CD4-positive, alpha-beta T cell (primary cell): ENCODE measurements at regions not wholly inside any gene's neighbourhood (a gene's known extent, or its start where the extent isn't known, plus 50 kb on each side); places are given as distances from the start of the nearest gene placed in this dataset.

Experiments
- ATAC-seq: fragments of 200-7000 bp; cut with Tn5 transposase; one replicate; pipeline ENCODE4 v1.10.0; 2022; ENCODE audit warnings: mild to moderate bottlenecking; ENCODE audit not compliant: poor library complexity
- CTCF ChIA-PET: fragments of 350-600 bp; sonication (Branson Sonifier 250); formaldehyde crosslinking; loops from one replicate; lab custom pipeline; 2021; ENCODE audit warnings: antibody characterized with exemption, inconsistent platforms; lab: Charles Lee
- POLR2A ChIA-PET: fragments of 350-600 bp; sonication (Branson Sonifier 250); formaldehyde crosslinking; loops from one replicate; lab custom pipeline; 2021; ENCODE audit warnings: antibody characterized with exemption, inconsistent platforms; lab: Charles Lee
- DNase-seq, 14 experiments: peaks; one replicate each; pipeline ENCODE4 v3.0.0-alpha.2; 2013 to 2020; ENCODE audit warnings: mixed read lengths in 2 of 14
- H3K27ac ChIP-seq, 2 donors: one replicate each; pipeline versions ENCODE4 v1.5.1 to v1.7.0; 2013; ENCODE audit warnings: low read length in 2 of 2, low read depth in 1 of 2, mild to moderate bottlenecking in 1 of 2
- H3K27me3 ChIP-seq, 2 experiments: 1 replicate in 1 of 2; 2 replicates in 1 of 2; pipeline versions ENCODE4 v1.6.1 to v1.7.0; 2013; ENCODE audit warnings: low read length in 2 of 2, control low read depth in 1 of 2, mild to moderate bottlenecking in 1 of 2, moderate library complexity in 1 of 2; ENCODE audit not compliant: insufficient read depth in 2 of 2, control insufficient read depth in 1 of 2
- H3K36me3 ChIP-seq: one replicate; pipeline ENCODE4 v1.6.1; 2013; ENCODE audit warnings: low read length, control low read depth; ENCODE audit not compliant: insufficient read depth
- H3K4me1 ChIP-seq: one replicate; pipeline ENCODE4 v1.6.1; 2013; ENCODE audit warnings: low read length, control low read depth; ENCODE audit not compliant: insufficient read depth
- H3K4me3 ChIP-seq: one replicate; pipeline ENCODE4 v1.5.1; 2013; ENCODE audit warnings: mild to moderate bottlenecking, low read length, moderate library complexity
- H3K9me3 ChIP-seq, 2 experiments: 1 replicate in 1 of 2; 2 replicates in 1 of 2; pipeline versions ENCODE4 v1.6.1 to v1.7.0; 2013; ENCODE audit warnings: low read length in 2 of 2, mild to moderate bottlenecking in 2 of 2, control low read depth in 1 of 2, moderate library complexity in 1 of 2; ENCODE audit not compliant: control insufficient read depth in 1 of 2, insufficient read depth in 1 of 2
- H3K27ac Mint-ChIP-seq: one replicate; pipeline ENCODE4 v1.8.0; 2020; ENCODE audit warnings: mixed read lengths
- H3K27me3 Mint-ChIP-seq: one replicate; pipeline ENCODE4 v1.8.0; 2021; ENCODE audit warnings: mixed read lengths
- H3K36me3 Mint-ChIP-seq: one replicate; pipeline ENCODE4 v1.8.0; 2021; ENCODE audit warnings: low read depth, mixed read lengths
- H3K4me1 Mint-ChIP-seq: one replicate; pipeline ENCODE4 v1.8.0; 2021; ENCODE audit warnings: low read depth, mixed read lengths
- H3K4me3 Mint-ChIP-seq: one replicate; pipeline ENCODE4 v1.8.0; 2020; ENCODE audit warnings: mild to moderate bottlenecking, mixed read lengths
- H3K9me3 Mint-ChIP-seq: one replicate; pipeline ENCODE4 v1.8.0; 2020; ENCODE audit warnings: mixed read lengths
- CTCF ChIP-seq: fragments of 200-600 bp; IDR thresholded peaks from one replicate; pipeline ENCODE4 v1.8.0; 2022; ENCODE audit warnings: antibody characterized with exemption, mild to moderate bottlenecking
- intact Hi-C, 2 experiments: fragments of 100-400 bp; cut with DNase I in 1 of 2; cut with micrococcal nuclease in 1 of 2; formaldehyde crosslinking; loops; one replicate each; pipeline versions ENCODE4 v1.15.1 to v1.9.0; 2023 to 2025; cut with DNase I, micrococcal nuclease

- DNase-seq (no peak), ATAC-seq (no peak)
- Mint-ChIP-seq H3K27ac (no peak overlapping the region), H3K4me3 (no peak overlapping the region), H3K4me1 (no peaks in the 10 kb centered on the region), H3K27me3 (no peaks in the 10 kb centered on the region), H3K36me3 (no peaks in the 10 kb centered on the region), H3K9me3 (no peaks in the 10 kb centered on the region)
- Histone ChIP-seq H3K4me1 (no peaks in the 10 kb centered on the region), H3K4me3 (no peak overlapping the region), H3K27ac (no peak overlapping the region), H3K9me3 (peaks cover 3 to 5% of the 10 kb centered on the region in 2 experiments), H3K27me3 (no peaks in the 10 kb centered on the region), H3K36me3 (no peaks in the 10 kb centered on the region)
- intact Hi-C loops: no loop called here
- ChIA-PET CTCF (no interaction called here), POLR2A (no interaction called here)
- TF ChIP-seq CTCF: no peak
Observed at GRCh38 chr12:25690996-25691864, 138.1 kb upstream of the LMNTD1 start.

GRCh38 chr12:25691865-25692114 lies 138.7 kb upstream of the LMNTD1 start:
- no peak overlapping the region for H3K4me3 ChIP-seq
- no peak overlapping the region for H3K27ac ChIP-seq
- Mint-ChIP-seq H3K27me3 (no peaks in the 10 kb centered on the region), H3K27ac (no peak overlapping the region), H3K4me1 (no peaks in the 10 kb centered on the region), H3K4me3 (no peak overlapping the region), H3K9me3 (no peaks in the 10 kb centered on the region), H3K36me3 (no peaks in the 10 kb centered on the region)
- intact Hi-C loops: no loop called here
- ChIA-PET POLR2A (no interaction called here), CTCF (no interaction called here)
- ATAC-seq (no peak), DNase-seq (no peak)
- TF ChIP-seq CTCF: no peak
- peaks cover 0 to 6% of the 10 kb centered on the region in 2 experiments for H3K9me3 ChIP-seq
- H3K4me1 ChIP-seq: no peaks in the 10 kb centered on the region
- no peaks in the 10 kb centered on the region for H3K27me3 ChIP-seq
- H3K36me3 ChIP-seq: no peaks in the 10 kb centered on the region

GRCh38 chr12:25692115-25693035 lies 139.3 kb upstream of the LMNTD1 start:
- H3K27me3 ChIP-seq: no peaks in the 10 kb centered on the region
- ChIA-PET POLR2A (no interaction called here), CTCF (no interaction called here)
- ATAC-seq: no peak
- H3K4me3 ChIP-seq: no peak overlapping the region
- H3K9me3 ChIP-seq: peaks cover 0 to 6% of the 10 kb centered on the region in 2 experiments
- DNase-seq: no peak
- intact Hi-C loops: no loop called here
- H3K36me3 Mint-ChIP-seq: no peaks in the 10 kb centered on the region
- no peaks in the 10 kb centered on the region for H3K27me3 Mint-ChIP-seq
- no peaks in the 10 kb centered on the region for H3K36me3 ChIP-seq
- H3K4me1 ChIP-seq: no peaks in the 10 kb centered on the region
- no peak overlapping the region for H3K27ac Mint-ChIP-seq
- no peak for TF ChIP-seq CTCF
- no peaks in the 10 kb centered on the region for H3K9me3 Mint-ChIP-seq
- H3K4me3 Mint-ChIP-seq: no peak overlapping the region
- no peaks in the 10 kb centered on the region for H3K4me1 Mint-ChIP-seq
- H3K27ac ChIP-seq: no peak overlapping the region
